ENCODE measurements at regions not wholly inside any gene's neighbourhood (a gene's known extent, or its start where the extent isn't known, plus 50 kb on each side); places are given as distances from the start of the nearest gene placed in this dataset.

GRCh38 chr18:55073834-55074233 is 114.6 kb upstream of the CCDC68 start:
- TF ChIP-seq EZH2 (IDR thresholded peaks at IDR 0.05; ENCODE audit: low read length, unreplicated experiment) (no peak), EZH2phosphoT487 (IDR thresholded peaks at IDR 0.05; ENCODE audit: borderline replicate concordance, low read length) (no peak)
- TF ChIP-seq, protein P1, sequence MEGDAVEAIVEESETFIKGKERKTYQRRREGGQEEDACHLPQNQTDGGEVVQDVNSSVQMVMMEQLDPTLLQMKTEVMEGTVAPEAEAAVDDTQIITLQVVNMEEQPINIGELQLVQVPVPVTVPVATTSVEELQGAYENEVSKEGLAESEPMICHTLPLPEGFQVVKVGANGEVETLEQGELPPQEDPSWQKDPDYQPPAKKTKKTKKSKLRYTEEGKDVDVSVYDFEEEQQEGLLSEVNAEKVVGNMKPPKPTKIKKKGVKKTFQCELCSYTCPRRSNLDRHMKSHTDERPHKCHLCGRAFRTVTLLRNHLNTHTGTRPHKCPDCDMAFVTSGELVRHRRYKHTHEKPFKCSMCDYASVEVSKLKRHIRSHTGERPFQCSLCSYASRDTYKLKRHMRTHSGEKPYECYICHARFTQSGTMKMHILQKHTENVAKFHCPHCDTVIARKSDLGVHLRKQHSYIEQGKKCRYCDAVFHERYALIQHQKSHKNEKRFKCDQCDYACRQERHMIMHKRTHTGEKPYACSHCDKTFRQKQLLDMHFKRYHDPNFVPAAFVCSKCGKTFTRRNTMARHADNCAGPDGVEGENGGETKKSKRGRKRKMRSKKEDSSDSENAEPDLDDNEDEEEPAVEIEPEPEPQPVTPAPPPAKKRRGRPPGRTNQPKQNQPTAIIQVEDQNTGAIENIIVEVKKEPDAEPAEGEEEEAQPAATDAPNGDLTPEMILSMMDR (conservative IDR thresholded peaks at IDR 0.05; ENCODE audit: low read depth, low read length): no peak
- Histone ChIP-seq H3F3A (ENCODE audit: low read length, unreplicated experiment) (no peaks in the 10 kb centered on the region), H3K9me2 (replicated peaks; ENCODE audit: low read length) (no peaks in the 10 kb centered on the region), H3K4me3 (ENCODE audit: low read length) (no peak overlapping the region), H3K4me1 (ENCODE audit: insufficient read depth, low read length) (peaks cover 8% of the 10 kb centered on the region), H4K20me1 (ENCODE audit: low read length) (no peaks in the 10 kb centered on the region), H2AFZ (ENCODE audit: low read length) (no peak overlapping the region), H3K79me2 (ENCODE audit: low read length) (no peaks in the 10 kb centered on the region), H3K27ac (ENCODE audit: low read length) (no peak overlapping the region), H3K4me2 (ENCODE audit: low read length) (no peak overlapping the region), H3K9me3 (ENCODE audit: low read length) (no peaks in the 10 kb centered on the region), H3K9ac (ENCODE audit: low read length) (no peak overlapping the region), H3K27me3 (ENCODE audit: low read length) (no peaks in the 10 kb centered on the region), H3K36me3 (ENCODE audit: low read depth, low read length) (no peaks in the 10 kb centered on the region)
- CTCF ChIA-PET: no interaction called here
- intact Hi-C loops (cut with micrococcal nuclease): no loop called here
- ATAC-seq (no peak), DNase-seq (no peak)
- POLR2A ChIA-PET (ENCODE audit: unreplicated experiment): no interaction called here
- no TSS peak for BruUV-seq (replicated peaks)

DNA sequence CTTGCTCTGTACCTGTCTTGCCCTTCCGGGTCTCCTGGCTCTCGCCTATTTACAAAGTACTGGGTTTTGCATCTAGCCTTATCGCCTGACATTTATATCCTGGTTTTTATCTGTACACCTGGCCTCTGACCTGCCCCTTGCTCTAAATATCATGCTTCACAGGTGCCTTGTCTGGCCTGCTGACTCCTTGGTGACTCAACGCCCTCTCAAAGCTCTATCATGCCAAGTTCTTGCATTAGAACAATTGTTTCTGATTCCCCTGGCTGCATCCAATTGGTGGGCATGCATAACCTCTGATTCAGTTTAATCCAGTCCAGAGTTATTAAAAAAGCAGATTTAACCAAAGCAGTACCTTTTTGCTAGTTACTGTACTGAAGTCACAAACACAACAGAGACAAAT is 113.9 kb upstream of the CCDC68 start:
- no peaks in the 10 kb centered on the region for H4K20me1 ChIP-seq (ENCODE audit: low read length)
- CTCF ChIA-PET: no interaction called here
- no peaks in the 10 kb centered on the region for H3K27me3 ChIP-seq (ENCODE audit: low read length)
- no peaks in the 10 kb centered on the region for H3K36me3 ChIP-seq (ENCODE audit: low read depth, low read length)
- no peaks in the 10 kb centered on the region for H3K9me2 ChIP-seq (replicated peaks; ENCODE audit: low read length)
- H3F3A ChIP-seq (ENCODE audit: low read length, unreplicated experiment): no peaks in the 10 kb centered on the region
- H3K27ac ChIP-seq (ENCODE audit: low read length): no peak overlapping the region
- H3K4me2 ChIP-seq (ENCODE audit: low read length): no peak overlapping the region
- ATAC-seq (peak; percentile 70), DNase-seq (peak; percentile 52)
- no peaks in the 10 kb centered on the region for H3K9me3 ChIP-seq (ENCODE audit: low read length)
- H3K79me2 ChIP-seq (ENCODE audit: low read length): no peaks in the 10 kb centered on the region
- H3K4me1 ChIP-seq (ENCODE audit: insufficient read depth, low read length): peaks cover 8% of the 10 kb centered on the region
- no peak overlapping the region for H3K4me3 ChIP-seq (ENCODE audit: low read length)
- POLR2A ChIA-PET (ENCODE audit: unreplicated experiment): interaction anchor here (0.8 kb wide), 1 partner anchor 67 kb away, joined by 4 read pairs; no protein-coding TSS in a partner anchor
- H3K9ac ChIP-seq (ENCODE audit: low read length): no peak overlapping the region
- intact Hi-C loops (cut with micrococcal nuclease): no loop called here
- BruUV-seq (replicated peaks): no TSS peak
- H2AFZ ChIP-seq (ENCODE audit: low read length): no peak overlapping the region
- TF ChIP-seq, protein P1 (conservative IDR thresholded peaks at IDR 0.05; ENCODE audit: low read depth, low read length): no peak
- no peak for TF ChIP-seq EZH2phosphoT487 (IDR thresholded peaks at IDR 0.05; ENCODE audit: borderline replicate concordance, low read length)
- no peak for TF ChIP-seq EZH2 (IDR thresholded peaks at IDR 0.05; ENCODE audit: low read length, unreplicated experiment)

DNA sequence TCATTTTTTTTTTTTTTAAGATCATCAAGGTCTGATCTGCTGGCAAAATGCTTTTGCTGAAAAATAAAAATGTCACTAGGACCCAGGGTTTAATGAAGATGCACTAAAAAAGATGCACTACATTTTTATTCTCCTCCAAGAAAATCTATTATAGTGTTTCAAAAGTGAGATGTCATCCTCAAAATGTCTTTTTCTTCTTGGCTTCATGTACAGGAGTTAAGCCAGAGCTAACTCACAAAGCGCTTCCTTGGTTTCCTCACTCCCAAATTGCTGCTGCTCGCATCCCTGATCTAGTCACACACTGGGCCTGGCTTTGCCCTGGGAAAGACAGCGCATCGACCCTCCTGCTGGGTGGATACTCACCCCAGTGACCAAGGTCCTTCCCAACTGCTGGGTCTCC is 113.4 kb upstream of the CCDC68 start:
- ChIA-PET CTCF (no interaction called here), POLR2A (ENCODE audit: unreplicated experiment) (interaction anchor here (0.8 kb wide), 1 partner anchor 67 kb away, joined by 4 read pairs; no protein-coding TSS in a partner anchor)
- Histone ChIP-seq H3K4me2 (ENCODE audit: low read length) (no peak overlapping the region), H3K4me3 (ENCODE audit: low read length) (no peak overlapping the region), H3K79me2 (ENCODE audit: low read length) (no peaks in the 10 kb centered on the region), H3K9ac (ENCODE audit: low read length) (no peak overlapping the region), H3K9me3 (ENCODE audit: low read length) (no peaks in the 10 kb centered on the region), H3K36me3 (ENCODE audit: low read depth, low read length) (no peaks in the 10 kb centered on the region), H3K27me3 (ENCODE audit: low read length) (no peaks in the 10 kb centered on the region), H3K27ac (ENCODE audit: low read length) (no peak overlapping the region), H2AFZ (ENCODE audit: low read length) (no peak overlapping the region), H3F3A (ENCODE audit: low read length, unreplicated experiment) (no peaks in the 10 kb centered on the region), H4K20me1 (ENCODE audit: low read length) (no peaks in the 10 kb centered on the region), H3K9me2 (replicated peaks; ENCODE audit: low read length) (no peaks in the 10 kb centered on the region), H3K4me1 (ENCODE audit: insufficient read depth, low read length) (peaks cover 8% of the 10 kb centered on the region)
- DNase-seq (no peak), ATAC-seq (no peak; the same call in 1 of the 2 replicates)
- TF ChIP-seq EZH2phosphoT487 (IDR thresholded peaks at IDR 0.05; ENCODE audit: borderline replicate concordance, low read length) (no peak), EZH2 (IDR thresholded peaks at IDR 0.05; ENCODE audit: low read length, unreplicated experiment) (no peak)
- TF ChIP-seq, protein P1 (conservative IDR thresholded peaks at IDR 0.05; ENCODE audit: low read depth, low read length): no peak
- BruUV-seq (replicated peaks): no TSS peak
- intact Hi-C loops (cut with micrococcal nuclease): no loop called here
